Erythroblast (primary cell): ENCODE measurements at regions not wholly inside any gene's neighbourhood (a gene's known extent, or its start where the extent isn't known, plus 50 kb on each side); places are given as distances from the start of the nearest gene placed in this dataset.

Experiments used
- GATA1 ChIP-seq: IDR thresholded peaks from 2 replicates; pipeline ENCODE4 v1.6.1; 2011; ENCODE audit warnings: low read depth, mild to moderate bottlenecking, control low read depth, low read length, moderate library complexity
- POLR2A ChIP-seq: IDR thresholded peaks from 2 replicates; pipeline ENCODE4 v1.6.1; 2011; ENCODE audit warnings: mild to moderate bottlenecking, low read length

- TF ChIP-seq POLR2A (no peak), GATA1 (no peak)
Observed at GRCh38 chr2:14188446-14188845, 444.1 kb upstream of the LRATD1 start.
